ENCODE measurements at regions not wholly inside any gene's neighbourhood (a gene's known extent, or its start where the extent isn't known, plus 50 kb on each side); places are given as distances from the start of the nearest gene placed in this dataset.
"Not testable (repeated sequence)": the region's sequence is repeated elsewhere in the genome, so short reads cannot be mapped to it uniquely, and the experiment has no call there.

GRCh38 chrX:52284865-52285264 lies 84.0 kb upstream of the XAGE2 start:
- no peak for DNase-seq
- Histone ChIP-seq H3K4me1 (no peaks in the 10 kb centered on the region), H3K9me3 (no peaks in the 10 kb centered on the region), H3K27me3 (replicated peaks; ENCODE audit: control insufficient read depth, insufficient read depth, low read length) (no peaks in the 10 kb centered on the region), H3K4me3 (ENCODE audit: low read depth, low read length) (no peak overlapping the region), H3K36me3 (ENCODE audit: control insufficient read depth, insufficient read depth, low read length) (no peaks in the 10 kb centered on the region)
- H3K27me3 Mint-ChIP-seq (ENCODE audit: insufficient read depth, unreplicated experiment) = no peaks in the 10 kb centered on the region
- ChIA-PET POLR2A (no interaction called here), CTCF (no interaction called here)
- H3K4me3 Mint-ChIP-seq (ENCODE audit: unreplicated experiment) = no peak overlapping the region
- H3K9me3 Mint-ChIP-seq (ENCODE audit: unreplicated experiment) = no peaks in the 10 kb centered on the region
- intact Hi-C loops (cut with micrococcal nuclease; ENCODE audit: unreplicated experiment) = no loop called here
- no peaks in the 10 kb centered on the region for H3K36me3 Mint-ChIP-seq (ENCODE audit: insufficient read depth, unreplicated experiment)
- TF ChIP-seq, protein P1, sequence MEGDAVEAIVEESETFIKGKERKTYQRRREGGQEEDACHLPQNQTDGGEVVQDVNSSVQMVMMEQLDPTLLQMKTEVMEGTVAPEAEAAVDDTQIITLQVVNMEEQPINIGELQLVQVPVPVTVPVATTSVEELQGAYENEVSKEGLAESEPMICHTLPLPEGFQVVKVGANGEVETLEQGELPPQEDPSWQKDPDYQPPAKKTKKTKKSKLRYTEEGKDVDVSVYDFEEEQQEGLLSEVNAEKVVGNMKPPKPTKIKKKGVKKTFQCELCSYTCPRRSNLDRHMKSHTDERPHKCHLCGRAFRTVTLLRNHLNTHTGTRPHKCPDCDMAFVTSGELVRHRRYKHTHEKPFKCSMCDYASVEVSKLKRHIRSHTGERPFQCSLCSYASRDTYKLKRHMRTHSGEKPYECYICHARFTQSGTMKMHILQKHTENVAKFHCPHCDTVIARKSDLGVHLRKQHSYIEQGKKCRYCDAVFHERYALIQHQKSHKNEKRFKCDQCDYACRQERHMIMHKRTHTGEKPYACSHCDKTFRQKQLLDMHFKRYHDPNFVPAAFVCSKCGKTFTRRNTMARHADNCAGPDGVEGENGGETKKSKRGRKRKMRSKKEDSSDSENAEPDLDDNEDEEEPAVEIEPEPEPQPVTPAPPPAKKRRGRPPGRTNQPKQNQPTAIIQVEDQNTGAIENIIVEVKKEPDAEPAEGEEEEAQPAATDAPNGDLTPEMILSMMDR (IDR thresholded peaks at IDR 0.05; ENCODE audit: insufficient read depth in 1 of 2, low read depth in 1 of 2, low read length in 1 of 2, severe bottlenecking in 1 of 2, unreplicated experiment in 1 of 2) = no peak
- H3K27ac Mint-ChIP-seq (ENCODE audit: unreplicated experiment) = no peak overlapping the region
- BruUV-seq (replicated peaks) = no TSS peak
- no peaks in the 10 kb centered on the region for H3K4me1 Mint-ChIP-seq (ENCODE audit: low read depth, unreplicated experiment)

DNA sequence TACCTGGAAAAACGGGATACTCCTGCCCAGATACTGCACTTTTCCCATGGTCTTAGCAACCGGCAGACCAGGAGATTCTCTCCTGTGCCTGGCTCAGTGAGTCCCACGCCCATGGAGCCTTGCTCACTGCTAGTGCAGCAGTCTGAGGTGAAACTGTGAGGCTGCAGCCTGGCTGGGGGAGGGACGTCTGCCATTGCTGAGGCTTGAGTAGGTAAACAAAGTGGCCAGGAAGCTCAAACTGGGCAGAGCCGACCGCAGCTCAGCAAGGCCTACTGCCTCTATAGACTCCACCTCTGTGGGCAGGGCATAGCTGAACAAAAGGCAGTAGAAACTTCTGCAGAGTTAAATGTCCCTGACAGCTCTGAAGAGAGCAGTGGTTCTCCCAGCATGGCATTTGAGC lies 69.9 kb upstream of the XAGE2 start:
- H3K36me3 ChIP-seq (ENCODE audit: control insufficient read depth, insufficient read depth, low read length); H3K27me3 Mint-ChIP-seq (ENCODE audit: insufficient read depth, unreplicated experiment); CTCF ChIA-PET; H3K27me3 ChIP-seq (replicated peaks; ENCODE audit: control insufficient read depth, insufficient read depth, low read length); H3K4me3 ChIP-seq (ENCODE audit: low read depth, low read length); H3K4me3 Mint-ChIP-seq (ENCODE audit: unreplicated experiment); intact Hi-C loops (cut with micrococcal nuclease; ENCODE audit: unreplicated experiment); BruUV-seq (replicated peaks); H3K27ac Mint-ChIP-seq (ENCODE audit: unreplicated experiment); POLR2A ChIA-PET; H3K9me3 Mint-ChIP-seq (ENCODE audit: unreplicated experiment); H3K9me3 ChIP-seq; H3K36me3 Mint-ChIP-seq (ENCODE audit: insufficient read depth, unreplicated experiment); H3K4me1 Mint-ChIP-seq (ENCODE audit: low read depth, unreplicated experiment); H3K4me1 ChIP-seq; DNase-seq: not testable (repeated sequence)

DNA sequence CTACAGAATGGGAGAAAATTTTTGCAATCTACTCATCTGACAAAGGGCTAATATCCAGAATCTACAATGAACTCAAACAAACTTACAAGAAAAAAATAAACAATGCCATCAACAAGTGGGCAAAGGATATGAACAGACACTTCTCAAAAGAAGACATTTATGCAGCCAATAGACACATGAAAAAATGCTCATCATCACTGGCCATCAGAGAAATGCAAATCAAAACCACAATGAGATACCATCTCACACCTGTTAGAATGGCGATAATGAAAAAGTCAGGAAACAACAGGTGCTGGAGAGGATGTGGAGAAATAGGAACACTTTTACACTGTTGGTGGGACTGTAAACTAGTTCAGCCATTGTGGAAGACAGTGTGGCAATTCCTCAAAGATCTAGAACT lies 60.3 kb upstream of the XAGE2 start:
- POLR2A ChIA-PET; H3K36me3 Mint-ChIP-seq (ENCODE audit: insufficient read depth, unreplicated experiment); H3K27me3 Mint-ChIP-seq (ENCODE audit: insufficient read depth, unreplicated experiment); CTCF ChIA-PET; DNase-seq; BruUV-seq (replicated peaks); H3K36me3 ChIP-seq (ENCODE audit: control insufficient read depth, insufficient read depth, low read length); H3K4me1 Mint-ChIP-seq (ENCODE audit: low read depth, unreplicated experiment); H3K4me3 ChIP-seq (ENCODE audit: low read depth, low read length); H3K4me3 Mint-ChIP-seq (ENCODE audit: unreplicated experiment); intact Hi-C loops (cut with micrococcal nuclease; ENCODE audit: unreplicated experiment); H3K9me3 ChIP-seq; H3K27me3 ChIP-seq (replicated peaks; ENCODE audit: control insufficient read depth, insufficient read depth, low read length); H3K9me3 Mint-ChIP-seq (ENCODE audit: unreplicated experiment); H3K4me1 ChIP-seq; H3K27ac Mint-ChIP-seq (ENCODE audit: unreplicated experiment): not testable (repeated sequence)
